Left lung (tissue), 4 donors: ENCODE measurements at regions not wholly inside any gene's neighbourhood (a gene's known extent, or its start where the extent isn't known, plus 50 kb on each side); places are given as distances from the start of the nearest gene placed in this dataset.

Source experiments
- ATAC-seq: fragments of 200-7000 bp; cut with Tn5 transposase; one replicate; pipeline ENCODE4 v1.9.1; 2020; ENCODE audit warnings: moderate library complexity
- DNase-seq, 4 donors: peaks; one replicate each; pipeline ENCODE4 v3.0.0-alpha.2; 2013 to 2020
- H3K27ac ChIP-seq, 2 donors: fragments of 200-600 bp; sonication (generic) in 1 of 2; one replicate each; pipeline versions ENCODE4 v1.5.0 to v1.8.0; 2020 to 2021
- H3K27me3 ChIP-seq, 2 donors: fragments of 200-600 bp; sonication (generic) in 1 of 2; one replicate each; pipeline versions ENCODE4 v1.5.0 to v1.8.0; 2020 to 2021
- H3K36me3 ChIP-seq, 2 donors: fragments of 200-600 bp; sonication (generic) in 1 of 2; one replicate each; pipeline versions ENCODE4 v1.5.0 to v1.8.0; 2020 to 2021
- H3K4me1 ChIP-seq, 2 donors: fragments of 200-600 bp; one replicate each; pipeline ENCODE4 v1.8.0; 2021
- H3K4me3 ChIP-seq, 2 donors: fragments of 200-600 bp; sonication (generic) in 1 of 2; one replicate each; pipeline versions ENCODE4 v1.5.0 to v1.8.0; 2020 to 2021; ENCODE audit warnings: mild to moderate bottlenecking in 1 of 2
- H3K9me3 ChIP-seq, 2 donors: fragments of 200-600 bp; sonication (generic) in 1 of 2; one replicate each; pipeline versions ENCODE4 v1.5.0 to v1.8.0; 2020 to 2021
- intact Hi-C, 2 donors: fragments of 100-400 bp; cut with DNase I; formaldehyde crosslinking; loops; one replicate each; pipeline versions ENCODE4 v1.11.2 to v1.14.2; 2022
- TF ChIP-seq, protein P1 (sequence below), 2 donors: fragments of 200-600 bp; sonication (generic) in 1 of 2; IDR thresholded peaks; one replicate each; pipeline versions ENCODE4 v1.5.0 to v1.8.0; 2021; ENCODE audit warnings: antibody characterized with exemption in 2 of 2
- donor health status: DM: no; HTN: yes; CAD: no.
- donor health status: DM: no; HTN: no; CAD: no.

DNA sequence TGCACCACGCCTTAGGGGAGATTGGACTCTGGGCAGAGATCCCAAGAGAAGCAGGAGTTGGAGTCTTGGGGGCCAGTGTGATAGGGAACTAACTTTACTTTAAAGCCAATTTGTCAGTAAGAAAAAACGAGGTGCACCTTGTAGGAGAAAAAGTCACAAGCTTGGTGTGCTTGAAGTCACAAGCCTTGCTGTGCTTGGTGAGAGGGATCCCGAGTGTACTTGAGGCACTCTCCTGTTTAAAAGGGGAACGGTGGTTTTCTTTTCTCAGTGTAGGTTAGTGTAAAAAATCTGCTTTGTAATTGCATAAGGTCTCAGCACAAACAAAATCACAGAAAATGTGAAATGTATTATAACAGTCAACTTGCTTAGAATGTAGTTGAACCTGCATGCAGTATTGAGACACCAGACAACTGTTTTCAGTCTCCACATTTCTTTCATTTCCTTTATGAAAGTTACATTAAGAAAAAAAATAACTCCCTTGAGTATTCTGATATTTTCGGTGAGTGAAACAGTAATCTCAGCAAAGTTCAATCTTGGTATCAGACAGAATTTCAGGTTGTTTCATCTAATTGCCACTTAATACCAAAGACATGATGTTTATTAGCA is 111.1 kb upstream of the DUSP22 start:
- no peak overlapping the region for H3K27ac ChIP-seq
- H3K9me3 ChIP-seq, result peaks cover 0 to 4% of the 10 kb centered on the region in 2 donors
- no peak for DNase-seq
- H3K4me1 ChIP-seq, result no peaks in the 10 kb centered on the region
- H3K27me3 ChIP-seq, result no peaks in the 10 kb centered on the region
- intact Hi-C loops, result no loop called here
- ATAC-seq, result peak; percentile 43
- H3K4me3 ChIP-seq, result no peak overlapping the region
- H3K36me3 ChIP-seq, result no peaks in the 10 kb centered on the region
- TF ChIP-seq, protein P1, sequence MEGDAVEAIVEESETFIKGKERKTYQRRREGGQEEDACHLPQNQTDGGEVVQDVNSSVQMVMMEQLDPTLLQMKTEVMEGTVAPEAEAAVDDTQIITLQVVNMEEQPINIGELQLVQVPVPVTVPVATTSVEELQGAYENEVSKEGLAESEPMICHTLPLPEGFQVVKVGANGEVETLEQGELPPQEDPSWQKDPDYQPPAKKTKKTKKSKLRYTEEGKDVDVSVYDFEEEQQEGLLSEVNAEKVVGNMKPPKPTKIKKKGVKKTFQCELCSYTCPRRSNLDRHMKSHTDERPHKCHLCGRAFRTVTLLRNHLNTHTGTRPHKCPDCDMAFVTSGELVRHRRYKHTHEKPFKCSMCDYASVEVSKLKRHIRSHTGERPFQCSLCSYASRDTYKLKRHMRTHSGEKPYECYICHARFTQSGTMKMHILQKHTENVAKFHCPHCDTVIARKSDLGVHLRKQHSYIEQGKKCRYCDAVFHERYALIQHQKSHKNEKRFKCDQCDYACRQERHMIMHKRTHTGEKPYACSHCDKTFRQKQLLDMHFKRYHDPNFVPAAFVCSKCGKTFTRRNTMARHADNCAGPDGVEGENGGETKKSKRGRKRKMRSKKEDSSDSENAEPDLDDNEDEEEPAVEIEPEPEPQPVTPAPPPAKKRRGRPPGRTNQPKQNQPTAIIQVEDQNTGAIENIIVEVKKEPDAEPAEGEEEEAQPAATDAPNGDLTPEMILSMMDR (IDR thresholded peaks at IDR 0.05), result no peak

DNA sequence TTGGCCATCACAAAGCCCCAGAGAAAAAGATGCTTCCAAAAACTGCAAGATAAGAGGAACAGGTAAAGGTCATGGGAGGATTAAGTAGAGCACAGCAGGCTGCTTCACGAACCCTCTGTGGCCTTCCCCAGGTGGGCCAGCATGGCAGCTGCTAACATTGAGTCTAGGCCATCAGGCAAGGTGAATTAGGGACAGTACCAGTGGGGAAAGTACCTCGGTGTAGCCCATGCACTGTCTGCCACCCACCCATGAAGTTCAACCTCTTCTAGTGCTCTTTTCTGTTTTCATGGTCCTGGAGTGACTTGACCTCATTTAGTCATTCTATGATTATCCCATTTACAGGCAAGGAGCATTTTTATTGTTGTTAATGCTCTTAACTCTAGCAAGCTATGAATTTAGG is 108.6 kb upstream of the DUSP22 start:
- no peaks in the 10 kb centered on the region for H3K36me3 ChIP-seq
- TF ChIP-seq, protein P1 (IDR thresholded peaks at IDR 0.05), result no peak
- no peak overlapping the region for H3K4me3 ChIP-seq
- H3K27ac ChIP-seq, result no peak overlapping the region
- no peak for ATAC-seq
- H3K9me3 ChIP-seq, result peaks cover 0 to 4% of the 10 kb centered on the region in 2 donors
- no peaks in the 10 kb centered on the region for H3K27me3 ChIP-seq
- no peak for DNase-seq
- peaks cover 0 to 2% of the 10 kb centered on the region in 2 donors for H3K4me1 ChIP-seq
- intact Hi-C loops, result no loop called here

DNA sequence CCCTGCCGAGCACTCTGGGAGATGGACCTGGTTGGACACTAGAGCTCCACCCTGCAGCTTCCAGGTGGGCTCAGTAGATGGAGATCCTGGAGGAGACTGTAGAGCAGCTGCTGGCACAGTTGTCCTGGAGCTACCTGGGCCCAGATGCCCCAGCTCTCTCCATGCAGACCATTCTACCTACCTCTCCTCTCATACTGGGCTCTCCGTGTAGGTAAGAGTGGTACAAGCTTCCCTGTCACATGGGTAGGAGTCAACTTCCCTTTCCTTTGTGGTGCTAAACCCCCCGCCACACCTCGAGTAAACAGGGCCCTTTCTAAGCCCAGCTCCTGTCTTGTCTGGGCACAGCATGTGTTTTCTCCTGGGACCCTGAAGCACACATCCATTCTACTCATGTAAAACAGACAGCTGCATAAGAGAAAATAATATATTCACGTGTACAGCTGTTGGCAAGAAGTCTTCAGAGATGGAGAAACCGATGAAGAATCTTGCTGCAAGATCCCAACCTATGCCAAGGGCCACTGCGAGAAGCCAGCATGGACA is 108.1 kb upstream of the DUSP22 start:
- intact Hi-C loops, result no loop called here
- Histone ChIP-seq H3K27me3 (no peaks in the 10 kb centered on the region), H3K36me3 (no peaks in the 10 kb centered on the region), H3K9me3 (peaks cover 0 to under 1% of the 10 kb centered on the region in 2 donors), H3K27ac (no peak overlapping the region), H3K4me3 (no peak overlapping the region), H3K4me1 (peaks cover 0 to 4% of the 10 kb centered on the region in 2 donors)
- DNase-seq, result no peak
- TF ChIP-seq, protein P1 (IDR thresholded peaks at IDR 0.05), result no peak
- ATAC-seq, result no peak

DNA sequence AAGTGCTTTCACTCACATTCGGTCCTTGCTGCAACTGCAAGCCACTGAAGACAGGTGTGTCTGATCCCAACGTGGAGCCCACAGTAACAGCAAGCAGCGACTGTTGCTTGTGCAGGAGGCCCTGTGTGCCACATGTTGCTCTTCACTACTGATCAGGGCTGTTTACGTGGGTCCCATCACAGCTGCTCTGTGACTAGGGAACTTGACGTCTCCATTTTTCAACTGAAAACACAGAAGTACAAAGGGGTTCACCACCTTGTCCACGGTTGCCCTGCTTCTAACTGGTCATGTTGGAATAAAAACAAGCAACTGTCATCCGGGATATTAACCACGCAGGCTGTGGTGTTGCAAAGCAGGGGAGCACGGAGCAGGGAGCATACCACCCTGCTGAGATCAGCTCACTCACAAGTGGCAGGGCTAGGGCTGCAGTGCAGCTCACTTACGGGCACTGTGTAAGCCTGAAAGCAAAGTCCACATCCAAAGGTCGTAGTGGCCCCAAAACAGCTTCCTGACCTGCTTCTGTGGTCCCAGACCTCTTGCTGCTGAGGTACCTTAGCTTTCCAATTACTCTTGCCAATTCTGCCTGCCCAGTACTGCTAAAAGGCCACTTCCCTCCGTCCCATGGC is 105.8 kb upstream of the DUSP22 start:
- Histone ChIP-seq H3K4me3 (no peak overlapping the region), H3K36me3 (no peaks in the 10 kb centered on the region), H3K4me1 (peaks cover 0 to 4% of the 10 kb centered on the region in 2 donors), H3K9me3 (no peaks in the 10 kb centered on the region), H3K27me3 (no peaks in the 10 kb centered on the region), H3K27ac (peak overlapping the region in 1 of 2 donors; percentile 58)
- TF ChIP-seq, protein P1 (IDR thresholded peaks at IDR 0.05), result no peak
- intact Hi-C loops, result no loop called here
- ATAC-seq, result peak; percentile 28
- no peak for DNase-seq

DNA sequence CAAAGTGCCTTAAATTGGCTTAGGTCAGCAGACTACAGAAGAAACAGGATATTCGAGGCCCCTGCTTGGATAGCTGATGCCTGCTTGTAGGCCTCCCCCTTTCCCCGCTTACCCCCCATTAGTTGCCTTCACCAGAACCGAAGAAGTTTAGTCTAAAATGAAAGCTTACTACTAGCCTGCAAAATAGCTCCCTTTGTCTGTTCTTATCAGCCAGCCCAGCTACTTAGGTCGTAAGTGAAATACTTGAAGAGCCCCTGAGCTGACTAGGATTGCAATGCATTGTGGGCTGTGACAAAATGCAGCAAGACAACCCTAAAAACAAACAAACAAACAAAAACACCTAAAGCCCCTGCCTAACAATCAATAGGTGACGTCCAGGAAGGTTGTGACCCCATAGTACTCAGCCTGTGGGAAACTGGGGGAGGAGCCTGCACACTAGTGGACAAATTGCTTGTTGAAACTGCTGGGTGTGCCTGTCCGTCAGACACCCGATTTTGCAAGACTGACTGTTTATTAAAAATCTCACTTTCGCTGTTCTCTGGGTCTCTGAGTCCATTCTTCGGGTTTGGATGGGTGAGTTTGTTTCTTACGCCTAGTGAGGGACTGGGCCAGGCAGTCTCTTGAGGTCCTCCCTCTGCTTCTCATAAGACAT is 105.0 kb upstream of the DUSP22 start:
- ATAC-seq (peak; percentile 72), DNase-seq (peak in 2 of 4 donors; percentile 19 to 46)
- intact Hi-C loops, result no loop called here
- H3K27me3 ChIP-seq, result no peaks in the 10 kb centered on the region
- TF ChIP-seq, protein P1 (IDR thresholded peaks at IDR 0.05), result no peak
- peaks cover 0 to 4% of the 10 kb centered on the region in 2 donors for H3K4me1 ChIP-seq
- H3K36me3 ChIP-seq, result no peaks in the 10 kb centered on the region
- H3K4me3 ChIP-seq, result no peak overlapping the region
- peak overlapping the region in 1 of 2 donors; percentile 58 for H3K27ac ChIP-seq
- H3K9me3 ChIP-seq, result no peaks in the 10 kb centered on the region
